Suprapubic skin (tissue), 4 donors: ENCODE measurements at regions not wholly inside any gene's neighbourhood (a gene's known extent, or its start where the extent isn't known, plus 50 kb on each side); places are given as distances from the start of the nearest gene placed in this dataset.

ENCODE experiments used
- DNase-seq, 2 donors: peaks; one replicate each; pipeline ENCODE4 v3.0.0-alpha.2; 2019; ENCODE audit warnings: low spot score in 2 of 2
- H3K27ac ChIP-seq: fragments of 200-600 bp; sonication (generic); one replicate; pipeline ENCODE4 v1.5.1; 2019
- H3K27me3 ChIP-seq: fragments of 200-600 bp; sonication (generic); one replicate; pipeline ENCODE4 v1.5.1; 2019
- H3K36me3 ChIP-seq: fragments of 200-600 bp; sonication (generic); one replicate; pipeline ENCODE4 v1.5.1; 2019
- H3K4me1 ChIP-seq: fragments of 200-600 bp; sonication (generic); one replicate; pipeline ENCODE4 v1.5.1; 2019
- H3K4me3 ChIP-seq: fragments of 200-600 bp; sonication (generic); one replicate; pipeline ENCODE4 v1.5.1; 2019; ENCODE audit warnings: mild to moderate bottlenecking
- H3K9me3 ChIP-seq: fragments of 200-600 bp; sonication (generic); one replicate; pipeline ENCODE4 v1.5.1; 2019
- EP300 ChIP-seq: sonication (generic); formaldehyde crosslinking; IDR thresholded peaks from one replicate; pipeline ENCODE4 v1.6.1; 2017; ENCODE audit warnings: antibody characterized with exemption
- POLR2A ChIP-seq, 2 donors: fragments of 450-650 bp; IDR thresholded peaks; one replicate each; pipeline ENCODE4 v1.6.1; 2017; ENCODE audit warnings: antibody characterized with exemption in 2 of 2, mild to moderate bottlenecking in 2 of 2, moderate library complexity in 2 of 2
- POLR2AphosphoS5 ChIP-seq, 3 donors: sonication (generic); formaldehyde crosslinking; IDR thresholded peaks; one replicate each; pipeline ENCODE4 v1.6.1; 2017; ENCODE audit warnings: antibody characterized with exemption in 3 of 3
- WGBS: methylation state at CpG from one replicate; pipeline ENCODE4 v1.1.5; 2018; 5-methylcytosine and 5-hydroxymethylcytosine counted together
- TF ChIP-seq, protein P1 (sequence below), 2 donors: fragments of 200-600 bp in 1 of 2; fragments of 450-650 bp in 1 of 2; sonication (generic) in 1 of 2; IDR thresholded peaks; one replicate each; pipeline ENCODE4 v1.5.1; 2016 to 2019; ENCODE audit warnings: antibody characterized with exemption in 2 of 2, mild to moderate bottlenecking in 1 of 2, moderate library complexity in 1 of 2

DNA sequence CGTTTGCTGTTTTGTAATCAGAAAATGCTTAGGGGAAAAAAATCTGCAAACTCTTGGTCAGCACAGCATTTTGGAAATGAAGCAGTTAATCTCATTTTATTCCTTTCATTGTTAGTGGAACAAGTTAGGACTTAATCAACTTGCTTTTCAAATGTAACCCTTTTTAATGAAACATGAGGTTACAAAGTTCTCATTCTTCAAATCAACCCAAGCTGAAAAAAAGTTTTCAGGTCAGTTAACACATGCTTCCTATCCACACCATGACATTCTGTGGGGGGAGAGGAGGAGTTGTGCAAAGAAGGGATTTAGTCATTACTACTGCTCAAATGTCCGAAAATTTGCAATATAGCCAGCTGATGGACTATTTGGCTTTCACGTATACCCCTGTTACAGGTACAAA lies 283.2 kb upstream of the LYPLAL1 start:
- no peak overlapping the region for H3K4me3 ChIP-seq
- WGBS, result 86% methylated on average over 3 of the region's 3 CpGs
- H3K27me3 ChIP-seq, result no peaks in the 10 kb centered on the region
- no peak overlapping the region for H3K27ac ChIP-seq
- no peaks in the 10 kb centered on the region for H3K9me3 ChIP-seq
- no peaks in the 10 kb centered on the region for H3K36me3 ChIP-seq
- no peaks in the 10 kb centered on the region for H3K4me1 ChIP-seq
- TF ChIP-seq EP300, result no peak
- no peak for TF ChIP-seq POLR2AphosphoS5 (IDR thresholded peaks at IDR 0.05)
- TF ChIP-seq, protein P1, sequence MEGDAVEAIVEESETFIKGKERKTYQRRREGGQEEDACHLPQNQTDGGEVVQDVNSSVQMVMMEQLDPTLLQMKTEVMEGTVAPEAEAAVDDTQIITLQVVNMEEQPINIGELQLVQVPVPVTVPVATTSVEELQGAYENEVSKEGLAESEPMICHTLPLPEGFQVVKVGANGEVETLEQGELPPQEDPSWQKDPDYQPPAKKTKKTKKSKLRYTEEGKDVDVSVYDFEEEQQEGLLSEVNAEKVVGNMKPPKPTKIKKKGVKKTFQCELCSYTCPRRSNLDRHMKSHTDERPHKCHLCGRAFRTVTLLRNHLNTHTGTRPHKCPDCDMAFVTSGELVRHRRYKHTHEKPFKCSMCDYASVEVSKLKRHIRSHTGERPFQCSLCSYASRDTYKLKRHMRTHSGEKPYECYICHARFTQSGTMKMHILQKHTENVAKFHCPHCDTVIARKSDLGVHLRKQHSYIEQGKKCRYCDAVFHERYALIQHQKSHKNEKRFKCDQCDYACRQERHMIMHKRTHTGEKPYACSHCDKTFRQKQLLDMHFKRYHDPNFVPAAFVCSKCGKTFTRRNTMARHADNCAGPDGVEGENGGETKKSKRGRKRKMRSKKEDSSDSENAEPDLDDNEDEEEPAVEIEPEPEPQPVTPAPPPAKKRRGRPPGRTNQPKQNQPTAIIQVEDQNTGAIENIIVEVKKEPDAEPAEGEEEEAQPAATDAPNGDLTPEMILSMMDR (IDR thresholded peaks at IDR 0.05), result no peak
- no peak for TF ChIP-seq POLR2A (IDR thresholded peaks at IDR 0.05)
- no peak for DNase-seq

DNA sequence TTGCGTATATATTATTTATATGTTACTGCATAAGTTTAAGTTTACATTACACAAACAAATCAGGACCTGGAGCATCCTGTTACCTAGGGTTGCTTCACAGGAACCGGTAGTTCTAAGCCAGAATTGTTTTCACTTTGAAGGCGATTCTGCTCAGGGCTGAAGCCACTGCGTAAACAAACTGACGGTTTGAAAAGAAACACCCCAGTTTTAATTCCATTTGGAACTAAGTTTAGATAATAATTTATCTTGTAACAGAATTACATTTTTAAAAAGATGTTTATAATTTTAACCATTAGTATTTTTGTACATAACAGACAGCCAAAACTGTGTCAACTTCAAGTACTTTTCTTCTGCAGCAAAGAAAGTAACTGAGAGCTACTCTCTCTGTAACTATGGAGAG lies 282.1 kb upstream of the LYPLAL1 start:
- no peaks in the 10 kb centered on the region for H3K27me3 ChIP-seq
- WGBS, result 82% methylated on average over 5 of the region's 5 CpGs
- no peak overlapping the region for H3K4me3 ChIP-seq
- no peak for DNase-seq
- no peak overlapping the region for H3K27ac ChIP-seq
- no peaks in the 10 kb centered on the region for H3K9me3 ChIP-seq
- no peaks in the 10 kb centered on the region for H3K36me3 ChIP-seq
- TF ChIP-seq, protein P1 (IDR thresholded peaks at IDR 0.05), result no peak
- no peak for TF ChIP-seq EP300
- TF ChIP-seq POLR2A (IDR thresholded peaks at IDR 0.05), result no peak
- no peak for TF ChIP-seq POLR2AphosphoS5 (IDR thresholded peaks at IDR 0.05)
- H3K4me1 ChIP-seq, result no peaks in the 10 kb centered on the region

DNA sequence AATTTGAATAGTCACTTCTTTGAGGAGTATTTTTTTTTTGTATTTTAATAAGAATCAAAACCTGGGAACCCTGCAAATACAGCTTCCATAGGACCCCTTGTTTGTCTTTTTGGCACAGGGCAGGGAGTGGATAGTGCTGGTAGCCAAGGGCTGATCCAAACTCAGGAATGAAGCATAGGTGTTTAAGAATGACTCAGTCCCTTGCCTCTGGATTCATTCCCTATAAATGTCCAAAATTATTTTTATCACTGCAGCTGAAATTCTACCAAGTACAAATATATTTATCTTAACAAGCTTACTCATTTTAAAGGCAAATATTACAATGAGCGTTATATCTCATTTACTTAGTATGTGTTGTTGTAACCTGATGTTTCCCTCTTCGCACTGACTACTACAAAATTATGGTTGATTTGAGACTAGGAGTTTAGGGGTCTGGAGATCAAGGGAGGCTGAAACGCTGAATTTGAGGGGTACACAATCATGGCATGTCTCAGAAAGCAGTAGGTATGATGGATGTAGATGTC lies 278.6 kb upstream of the LYPLAL1 start:
- DNase-seq, result no peak
- Histone ChIP-seq H3K27ac (no peak overlapping the region), H3K4me1 (no peaks in the 10 kb centered on the region), H3K4me3 (no peak overlapping the region), H3K9me3 (no peaks in the 10 kb centered on the region), H3K36me3 (no peaks in the 10 kb centered on the region), H3K27me3 (no peaks in the 10 kb centered on the region)
- WGBS, result 71% methylated on average over 3 of the region's 3 CpGs
- TF ChIP-seq POLR2A (IDR thresholded peaks at IDR 0.05), result no peak
- TF ChIP-seq, protein P1 (IDR thresholded peaks at IDR 0.05), result no peak
- no peak for TF ChIP-seq POLR2AphosphoS5 (IDR thresholded peaks at IDR 0.05)
- no peak for TF ChIP-seq EP300

DNA sequence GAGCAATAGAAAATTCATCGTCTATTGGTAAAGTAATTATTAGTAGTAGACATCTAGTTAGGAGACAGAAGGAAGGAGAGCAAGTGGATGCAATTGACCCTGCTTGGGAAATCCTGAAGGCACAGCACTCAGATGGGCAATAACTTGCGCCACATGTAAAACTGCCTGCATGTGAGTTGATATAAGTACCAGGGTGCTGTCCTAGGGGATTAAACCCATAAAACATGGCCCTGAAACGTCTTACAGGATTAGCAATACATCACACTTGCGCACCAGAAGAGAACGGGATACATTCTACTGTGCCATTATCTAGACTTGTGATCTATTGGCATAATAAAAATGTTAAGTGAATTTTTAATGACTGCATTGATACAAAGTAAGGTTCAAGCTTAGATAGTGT lies 277.5 kb upstream of the LYPLAL1 start:
- no peak for DNase-seq
- no peaks in the 10 kb centered on the region for H3K27me3 ChIP-seq
- TF ChIP-seq EP300, result no peak
- no peak for TF ChIP-seq POLR2AphosphoS5 (IDR thresholded peaks at IDR 0.05)
- no peak for TF ChIP-seq POLR2A (IDR thresholded peaks at IDR 0.05)
- TF ChIP-seq, protein P1 (IDR thresholded peaks at IDR 0.05), result no peak

DNA sequence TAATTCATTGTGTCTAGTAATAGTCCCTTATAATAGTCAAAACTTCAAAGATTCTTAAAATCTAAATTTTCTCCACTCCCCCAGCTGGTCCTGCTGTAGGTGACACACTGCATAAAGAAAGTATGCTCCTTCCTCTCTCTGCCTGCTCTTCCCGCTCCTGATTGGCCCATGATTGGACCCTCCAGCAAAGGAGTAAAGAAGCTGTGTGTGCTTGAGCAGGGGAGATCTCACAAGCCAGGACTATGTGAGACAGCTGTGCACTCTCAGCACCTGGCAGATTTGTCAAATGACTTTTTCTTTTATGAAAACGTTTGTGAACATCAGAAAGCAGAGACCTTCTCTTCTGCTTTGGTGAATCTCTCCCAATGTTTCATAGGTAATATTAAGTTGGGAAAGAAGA lies 274.8 kb upstream of the LYPLAL1 start:
- H3K9me3 ChIP-seq, result no peaks in the 10 kb centered on the region
- no peak overlapping the region for H3K4me3 ChIP-seq
- no peaks in the 10 kb centered on the region for H3K36me3 ChIP-seq
- no peaks in the 10 kb centered on the region for H3K27me3 ChIP-seq
- H3K4me1 ChIP-seq, result no peaks in the 10 kb centered on the region
- TF ChIP-seq POLR2A (IDR thresholded peaks at IDR 0.05) (no peak), EP300 (no peak)
- TF ChIP-seq, protein P1 (IDR thresholded peaks at IDR 0.05), result no peak
- no peak overlapping the region for H3K27ac ChIP-seq
- no peak for DNase-seq
- 38% methylated on average over 2 of the region's 2 CpGs for WGBS

More for the DNA sequence above, 277.5 kb upstream of the LYPLAL1 start:
- no peaks in the 10 kb centered on the region for H3K4me1 ChIP-seq
- no peak overlapping the region for H3K4me3 ChIP-seq
- no peaks in the 10 kb centered on the region for H3K36me3 ChIP-seq
- no peaks in the 10 kb centered on the region for H3K9me3 ChIP-seq
- H3K27ac ChIP-seq, result no peak overlapping the region
- 75% methylated on average over 5 of the region's 5 CpGs for WGBS
